ENCODE measurements at regions not wholly inside any gene's neighbourhood (a gene's known extent, or its start where the extent isn't known, plus 50 kb on each side); places are given as distances from the start of the nearest gene placed in this dataset.

GRCh38 chr5:124860291-124860655 lies 113.8 kb upstream of the ZNF608 start:
- Mint-ChIP-seq H3K36me3 (no peaks in the 10 kb centered on the region), H3K27me3 (ENCODE audit: insufficient read depth, low read depth) (no peaks in the 10 kb centered on the region), H3K4me1 (peaks cover 10% of the 10 kb centered on the region), H3K27ac (no peak overlapping the region), H3K9me3 (peaks cover 13% of the 10 kb centered on the region), H3K4me3 (no peak overlapping the region)
- no peak overlapping the region for H3K4me2 ChIP-seq
- H3F3A ChIP-seq (ENCODE audit: low read depth): no peaks in the 10 kb centered on the region
- H3K27me3 ChIP-seq: no peaks in the 10 kb centered on the region
- no peak for DNase-seq (ENCODE audit: low spot score)
- H3K9me3 ChIP-seq (ENCODE audit: low read depth): no peaks in the 10 kb centered on the region
- H3K79me2 ChIP-seq (ENCODE audit: low read depth): no peaks in the 10 kb centered on the region
- H3K27ac ChIP-seq: no peak overlapping the region
- H3K4me3 ChIP-seq: no peak overlapping the region
- H3K9ac ChIP-seq: no peak overlapping the region
- no peaks in the 10 kb centered on the region for H3K36me3 ChIP-seq
- no peak for TF ChIP-seq EZH2 (IDR thresholded peaks at IDR 0.05)
- no peak for TF ChIP-seq CTCF (IDR thresholded peaks at IDR 0.05)
- no peak for TF ChIP-seq EZH2phosphoT487 (IDR thresholded peaks at IDR 0.05)
- H3K4me1 ChIP-seq: no peaks in the 10 kb centered on the region
- H4K20me1 ChIP-seq (ENCODE audit: low read depth): no peaks in the 10 kb centered on the region
- H2AFZ ChIP-seq (replicated peaks): no peak overlapping the region

GRCh38 chr5:124865066-124865465 lies 118.6 kb upstream of the ZNF608 start:
- DNase-seq (ENCODE audit: low spot score): no peak
- Histone ChIP-seq H3K9ac (no peak overlapping the region), H3K9me3 (ENCODE audit: low read depth) (no peaks in the 10 kb centered on the region), H3K4me3 (no peak overlapping the region), H3K27ac (no peak overlapping the region), H3K36me3 (no peaks in the 10 kb centered on the region), H3F3A (ENCODE audit: low read depth) (no peaks in the 10 kb centered on the region), H4K20me1 (ENCODE audit: low read depth) (no peaks in the 10 kb centered on the region), H2AFZ (replicated peaks) (no peak overlapping the region), H3K4me2 (no peak overlapping the region), H3K79me2 (ENCODE audit: low read depth) (no peaks in the 10 kb centered on the region), H3K4me1 (peaks cover 8% of the 10 kb centered on the region), H3K27me3 (no peaks in the 10 kb centered on the region)
- H3K4me1 Mint-ChIP-seq: peaks cover 31% of the 10 kb centered on the region
- no peak overlapping the region for H3K27ac Mint-ChIP-seq
- no peak overlapping the region for H3K4me3 Mint-ChIP-seq
- TF ChIP-seq CTCF (IDR thresholded peaks at IDR 0.05) (no peak), EZH2 (IDR thresholded peaks at IDR 0.05) (no peak), EZH2phosphoT487 (IDR thresholded peaks at IDR 0.05) (no peak)
- H3K36me3 Mint-ChIP-seq: no peaks in the 10 kb centered on the region
- H3K9me3 Mint-ChIP-seq: peaks cover 10% of the 10 kb centered on the region
- H3K27me3 Mint-ChIP-seq (ENCODE audit: insufficient read depth, low read depth): no peaks in the 10 kb centered on the region

- H2AFZ ChIP-seq (replicated peaks): no peak overlapping the region
- H3K4me3 ChIP-seq: no peak overlapping the region
- no peak overlapping the region for H3K27ac ChIP-seq
- H3K27me3 Mint-ChIP-seq (ENCODE audit: insufficient read depth, low read depth): no peaks in the 10 kb centered on the region
- H4K20me1 ChIP-seq (ENCODE audit: low read depth): no peaks in the 10 kb centered on the region
- H3K27me3 ChIP-seq: no peaks in the 10 kb centered on the region
- H3K9ac ChIP-seq: no peak overlapping the region
- peaks cover 10% of the 10 kb centered on the region for H3K9me3 Mint-ChIP-seq
- H3K27ac Mint-ChIP-seq: no peak overlapping the region
- H3K4me2 ChIP-seq: no peak overlapping the region
- H3K36me3 ChIP-seq: no peaks in the 10 kb centered on the region
- no peaks in the 10 kb centered on the region for H3K36me3 Mint-ChIP-seq
- no peaks in the 10 kb centered on the region for H3K79me2 ChIP-seq (ENCODE audit: low read depth)
- no peak for DNase-seq (ENCODE audit: low spot score)
- no peak for TF ChIP-seq EZH2phosphoT487 (IDR thresholded peaks at IDR 0.05)
- no peak for TF ChIP-seq EZH2 (IDR thresholded peaks at IDR 0.05)
- no peak for TF ChIP-seq CTCF (IDR thresholded peaks at IDR 0.05)
- H3K4me1 Mint-ChIP-seq: peaks cover 32% of the 10 kb centered on the region
- H3K4me1 ChIP-seq: peaks cover 8% of the 10 kb centered on the region
- H3K4me3 Mint-ChIP-seq: no peak overlapping the region
- no peaks in the 10 kb centered on the region for H3K9me3 ChIP-seq (ENCODE audit: low read depth)
- H3F3A ChIP-seq (ENCODE audit: low read depth): no peaks in the 10 kb centered on the region
Observed at GRCh38 chr5:124865603-124866354, 119.3 kb upstream of the ZNF608 start.
